HCT116 (cell line): ENCODE measurements at regions not wholly inside any gene's neighbourhood (a gene's known extent, or its start where the extent isn't known, plus 50 kb on each side); places are given as distances from the start of the nearest gene placed in this dataset.

Experiments
- CEBPB ChIP-seq: IDR thresholded peaks from 2 replicates; pipeline ENCODE4 v1.6.1; 2012; ENCODE audit warnings: low read depth
- EGR1 ChIP-seq: IDR thresholded peaks from 2 replicates; pipeline ENCODE4 v1.6.1; 2012; ENCODE audit warnings: low read depth
- EZH2phosphoT487 ChIP-seq: fragments of 200-600 bp; IDR thresholded peaks from 2 replicates; pipeline ENCODE4 v1.6.1; 2018; ENCODE audit warnings: antibody characterized with exemption, borderline replicate concordance
- POLR2A ChIP-seq: IDR thresholded peaks from 2 replicates; pipeline ENCODE4 v1.7.0; 2011; ENCODE audit warnings: borderline replicate concordance; ENCODE audit not compliant: insufficient read depth, insufficient read length; ENCODE audit errors: extremely low read depth
- RAD21 ChIP-seq: IDR thresholded peaks from 2 replicates; pipeline ENCODE4 v1.6.1; 2012; ENCODE audit warnings: low read depth, mild to moderate bottlenecking
- SRF ChIP-seq: IDR thresholded peaks from 2 replicates; pipeline ENCODE4 v1.6.1; 2012; ENCODE audit warnings: low read depth
- ZFX ChIP-seq: fragments of 450-650 bp; IDR thresholded peaks from 2 replicates; pipeline ENCODE4 v1.6.1; 2017
- ZNF274 ChIP-seq: fragments of 200-500 bp; sonication (Bioruptor generic); IDR thresholded peaks from 2 replicates; pipeline ENCODE4 v1.6.1; 2014; ENCODE audit warnings: mild to moderate bottlenecking, low read depth, low read length, inconsistent platforms
- TF ChIP-seq, protein P1 (sequence below), 3 experiments: fragments of 200-600 bp in 1 of 3; sonication (generic) in 1 of 3; IDR thresholded peaks in 2 of 3; conservative IDR thresholded peaks in 1 of 3; 2 replicates each; pipeline ENCODE4 v1.5.1; 2012 to 2017; ENCODE audit warnings: low read depth in 2 of 3, low read length in 2 of 3, antibody characterized with exemption in 1 of 3, borderline replicate concordance in 1 of 3, control low read depth in 1 of 3, mild to moderate bottlenecking in 1 of 3, mixed read lengths in 1 of 3, mixed run types in 1 of 3, moderate library complexity in 1 of 3; ENCODE audit not compliant: insufficient read depth in 1 of 3
- TF ChIP-seq, protein P2 (sequence below): IDR thresholded peaks from 2 replicates; pipeline ENCODE4 v1.6.1; 2012
- TF ChIP-seq, protein P3 (sequence below): IDR thresholded peaks from 2 replicates; pipeline ENCODE4 v1.6.1; 2012; ENCODE audit warnings: low read depth
- TF ChIP-seq, protein P4 (sequence below): IDR thresholded peaks from 2 replicates; pipeline ENCODE4 v1.6.1; 2012

DNA sequence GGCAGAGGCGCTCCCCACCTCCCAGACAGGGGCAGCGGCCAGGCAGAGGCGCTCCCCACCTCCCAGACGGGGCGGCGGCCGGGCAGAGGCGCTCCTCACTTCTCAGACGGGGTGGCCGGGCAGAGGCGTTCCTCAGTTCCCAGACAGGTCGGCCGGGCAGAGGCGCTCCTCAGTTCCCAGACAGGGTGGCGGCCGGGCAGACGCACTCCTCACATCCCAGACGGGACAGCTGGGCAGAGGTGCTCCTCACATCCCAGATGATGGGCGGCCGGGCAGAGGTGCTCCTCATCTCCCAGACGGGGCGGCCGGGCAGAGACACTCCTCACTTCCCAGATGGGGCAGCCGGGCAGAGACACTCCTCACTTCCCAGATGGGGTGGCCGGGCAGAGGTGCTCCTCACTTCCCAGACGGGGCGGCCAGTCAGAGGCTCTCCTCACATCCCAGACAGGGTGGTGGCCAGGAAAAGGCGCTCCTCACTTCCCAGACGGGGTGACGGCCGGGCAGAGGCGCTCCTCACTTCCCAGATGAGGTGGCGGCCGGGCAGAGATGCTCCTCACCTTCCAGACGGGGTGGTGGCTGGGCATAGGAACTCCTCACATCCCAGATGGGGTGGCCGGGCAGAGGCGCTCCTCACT lies 75.1 kb downstream of the CARTPT start:
- TF ChIP-seq, protein P1, sequence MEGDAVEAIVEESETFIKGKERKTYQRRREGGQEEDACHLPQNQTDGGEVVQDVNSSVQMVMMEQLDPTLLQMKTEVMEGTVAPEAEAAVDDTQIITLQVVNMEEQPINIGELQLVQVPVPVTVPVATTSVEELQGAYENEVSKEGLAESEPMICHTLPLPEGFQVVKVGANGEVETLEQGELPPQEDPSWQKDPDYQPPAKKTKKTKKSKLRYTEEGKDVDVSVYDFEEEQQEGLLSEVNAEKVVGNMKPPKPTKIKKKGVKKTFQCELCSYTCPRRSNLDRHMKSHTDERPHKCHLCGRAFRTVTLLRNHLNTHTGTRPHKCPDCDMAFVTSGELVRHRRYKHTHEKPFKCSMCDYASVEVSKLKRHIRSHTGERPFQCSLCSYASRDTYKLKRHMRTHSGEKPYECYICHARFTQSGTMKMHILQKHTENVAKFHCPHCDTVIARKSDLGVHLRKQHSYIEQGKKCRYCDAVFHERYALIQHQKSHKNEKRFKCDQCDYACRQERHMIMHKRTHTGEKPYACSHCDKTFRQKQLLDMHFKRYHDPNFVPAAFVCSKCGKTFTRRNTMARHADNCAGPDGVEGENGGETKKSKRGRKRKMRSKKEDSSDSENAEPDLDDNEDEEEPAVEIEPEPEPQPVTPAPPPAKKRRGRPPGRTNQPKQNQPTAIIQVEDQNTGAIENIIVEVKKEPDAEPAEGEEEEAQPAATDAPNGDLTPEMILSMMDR (IDR thresholded peaks at IDR 0.05 in 2 of 3, conservative IDR thresholded peaks at IDR 0.05 in 1 of 3; ENCODE audit: borderline replicate concordance in 1 of 3, insufficient read depth in 1 of 3, low read depth in 2 of 3, low read length in 2 of 3), result no peak
- TF ChIP-seq RAD21, result no peak
- no peak for TF ChIP-seq CEBPB
- TF ChIP-seq ZNF274, result no peak
- TF ChIP-seq SRF, result no peak
- TF ChIP-seq ZFX, result no peak
- TF ChIP-seq EGR1, result no peak
- TF ChIP-seq POLR2A, result no peak
- no peak for TF ChIP-seq EZH2phosphoT487
- TF ChIP-seq, protein P2, sequence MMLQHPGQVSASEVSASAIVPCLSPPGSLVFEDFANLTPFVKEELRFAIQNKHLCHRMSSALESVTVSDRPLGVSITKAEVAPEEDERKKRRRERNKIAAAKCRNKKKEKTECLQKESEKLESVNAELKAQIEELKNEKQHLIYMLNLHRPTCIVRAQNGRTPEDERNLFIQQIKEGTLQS, result no peak
- TF ChIP-seq, protein P3, sequence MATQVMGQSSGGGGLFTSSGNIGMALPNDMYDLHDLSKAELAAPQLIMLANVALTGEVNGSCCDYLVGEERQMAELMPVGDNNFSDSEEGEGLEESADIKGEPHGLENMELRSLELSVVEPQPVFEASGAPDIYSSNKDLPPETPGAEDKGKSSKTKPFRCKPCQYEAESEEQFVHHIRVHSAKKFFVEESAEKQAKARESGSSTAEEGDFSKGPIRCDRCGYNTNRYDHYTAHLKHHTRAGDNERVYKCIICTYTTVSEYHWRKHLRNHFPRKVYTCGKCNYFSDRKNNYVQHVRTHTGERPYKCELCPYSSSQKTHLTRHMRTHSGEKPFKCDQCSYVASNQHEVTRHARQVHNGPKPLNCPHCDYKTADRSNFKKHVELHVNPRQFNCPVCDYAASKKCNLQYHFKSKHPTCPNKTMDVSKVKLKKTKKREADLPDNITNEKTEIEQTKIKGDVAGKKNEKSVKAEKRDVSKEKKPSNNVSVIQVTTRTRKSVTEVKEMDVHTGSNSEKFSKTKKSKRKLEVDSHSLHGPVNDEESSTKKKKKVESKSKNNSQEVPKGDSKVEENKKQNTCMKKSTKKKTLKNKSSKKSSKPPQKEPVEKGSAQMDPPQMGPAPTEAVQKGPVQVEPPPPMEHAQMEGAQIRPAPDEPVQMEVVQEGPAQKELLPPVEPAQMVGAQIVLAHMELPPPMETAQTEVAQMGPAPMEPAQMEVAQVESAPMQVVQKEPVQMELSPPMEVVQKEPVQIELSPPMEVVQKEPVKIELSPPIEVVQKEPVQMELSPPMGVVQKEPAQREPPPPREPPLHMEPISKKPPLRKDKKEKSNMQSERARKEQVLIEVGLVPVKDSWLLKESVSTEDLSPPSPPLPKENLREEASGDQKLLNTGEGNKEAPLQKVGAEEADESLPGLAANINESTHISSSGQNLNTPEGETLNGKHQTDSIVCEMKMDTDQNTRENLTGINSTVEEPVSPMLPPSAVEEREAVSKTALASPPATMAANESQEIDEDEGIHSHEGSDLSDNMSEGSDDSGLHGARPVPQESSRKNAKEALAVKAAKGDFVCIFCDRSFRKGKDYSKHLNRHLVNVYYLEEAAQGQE, result no peak
- TF ChIP-seq, protein P4, sequence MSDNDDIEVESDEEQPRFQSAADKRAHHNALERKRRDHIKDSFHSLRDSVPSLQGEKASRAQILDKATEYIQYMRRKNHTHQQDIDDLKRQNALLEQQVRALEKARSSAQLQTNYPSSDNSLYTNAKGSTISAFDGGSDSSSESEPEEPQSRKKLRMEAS, result no peak
